Fibroblast of skin of left quadriceps (primary cell): ENCODE measurements at regions not wholly inside any gene's neighbourhood (a gene's known extent, or its start where the extent isn't known, plus 50 kb on each side); places are given as distances from the start of the nearest gene placed in this dataset.
A peak's percentile ranks its signal among the peaks of the same experiment; 100 is the strongest.
"Not testable (repeated sequence)": the region's sequence is repeated elsewhere in the genome, so short reads cannot be mapped to it uniquely, and the experiment has no call there.

Experiments
- DNase-seq, 2 experiments: peaks; one replicate each; pipeline ENCODE4 v3.0.0-alpha.2; 2013; ENCODE audit warnings: low read depth in 2 of 2

GRCh38 chr11:11717064-11717725 is 95.4 kb upstream of the GALNT18 start:
- DNase-seq: no peak

- not testable (repeated sequence) for DNase-seq
Measured at GRCh38 chr11:11715075-11715474, 93.3 kb upstream of the GALNT18 start.

- DNase-seq: no peak
Measured at GRCh38 chr11:11710556-11710955, 88.8 kb upstream of the GALNT18 start.

GRCh38 chr11:11709447-11710239 is 87.8 kb upstream of the GALNT18 start:
- DNase-seq: no peak

GRCh38 chr11:11708256-11708655 is 86.5 kb upstream of the GALNT18 start:
- DNase-seq: no peak

- no peak for DNase-seq
Measured at GRCh38 chr11:11706028-11706427, 84.2 kb upstream of the GALNT18 start.

- no peak for DNase-seq
Measured at GRCh38 chr11:11703885-11704284, 82.1 kb upstream of the GALNT18 start.

GRCh38 chr11:11701070-11701469 is 79.3 kb upstream of the GALNT18 start:
- peak; percentile 4 to 8 for DNase-seq

- no peak for DNase-seq
Measured at GRCh38 chr11:11697796-11698195, 76.0 kb upstream of the GALNT18 start.

- DNase-seq: no peak
Measured at GRCh38 chr11:11691296-11692151, 69.7 kb upstream of the GALNT18 start.

- DNase-seq: no peak
Measured at GRCh38 chr11:11681536-11681935, 59.7 kb upstream of the GALNT18 start.

- no peak for DNase-seq
Measured at GRCh38 chr11:11677672-11678356, 56.0 kb upstream of the GALNT18 start.

- no peak for DNase-seq
Measured at GRCh38 chr11:11675671-11676181, 53.9 kb upstream of the GALNT18 start.

- DNase-seq: no peak
Measured at GRCh38 chr11:11672789-11673188, 51.0 kb upstream of the GALNT18 start.

GRCh38 chr11:11672101-11672500 is 50.3 kb upstream of the GALNT18 start:
- DNase-seq: no peak
